ENCODE measurements at regions not wholly inside any gene's neighbourhood (a gene's known extent, or its start where the extent isn't known, plus 50 kb on each side); places are given as distances from the start of the nearest gene placed in this dataset.

DNA sequence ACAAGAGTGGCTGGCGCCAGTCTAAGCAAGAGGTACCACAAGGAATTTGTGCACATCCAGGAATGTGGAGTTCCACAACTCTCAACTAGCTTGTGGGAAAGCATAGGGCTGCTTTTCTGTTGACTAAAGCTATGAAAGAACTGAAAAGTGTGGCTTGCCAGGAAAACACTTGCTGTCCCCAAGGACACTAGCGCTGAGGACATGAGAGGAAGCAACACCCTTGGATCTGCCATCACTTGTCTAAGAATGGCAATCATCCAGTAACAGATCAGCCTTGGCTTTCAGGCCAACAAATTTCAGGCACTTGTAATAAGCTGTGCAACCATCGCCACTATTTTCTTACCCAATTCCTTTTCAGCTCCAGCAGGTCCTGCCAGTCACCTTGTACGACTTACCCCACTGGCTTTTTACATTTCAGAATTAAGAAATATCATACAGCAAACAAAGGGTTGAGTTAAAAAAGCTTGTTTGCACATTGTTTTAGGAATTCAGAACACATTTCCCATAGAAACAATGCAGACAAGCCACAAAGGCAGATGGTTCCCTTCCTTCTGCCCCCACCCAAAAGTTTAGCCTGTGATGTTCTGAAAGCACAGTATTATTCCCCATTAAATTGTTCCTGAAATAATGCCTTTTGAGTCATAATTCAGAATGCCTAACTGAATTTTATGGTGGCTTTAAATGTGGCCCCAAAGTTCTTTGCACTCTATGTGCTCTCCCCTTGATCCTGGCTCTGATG, 57.9 kb upstream of the SSTR4 start:
- Mint-ChIP-seq H3K9me3 (ENCODE audit: low read depth) (peaks cover 4% of the 10 kb centered on the region), H3K27me3 (peaks cover 15% of the 10 kb centered on the region), H3K4me1 (ENCODE audit: low read depth) (no peaks in the 10 kb centered on the region), H3K4me3 (ENCODE audit: low read depth) (no peak overlapping the region), H3K27ac (no peak overlapping the region), H3K36me3 (ENCODE audit: insufficient read depth) (no peaks in the 10 kb centered on the region)
- no peak for DNase-seq (ENCODE audit: low spot score, unreplicated experiment)
- TF ChIP-seq, protein P1, sequence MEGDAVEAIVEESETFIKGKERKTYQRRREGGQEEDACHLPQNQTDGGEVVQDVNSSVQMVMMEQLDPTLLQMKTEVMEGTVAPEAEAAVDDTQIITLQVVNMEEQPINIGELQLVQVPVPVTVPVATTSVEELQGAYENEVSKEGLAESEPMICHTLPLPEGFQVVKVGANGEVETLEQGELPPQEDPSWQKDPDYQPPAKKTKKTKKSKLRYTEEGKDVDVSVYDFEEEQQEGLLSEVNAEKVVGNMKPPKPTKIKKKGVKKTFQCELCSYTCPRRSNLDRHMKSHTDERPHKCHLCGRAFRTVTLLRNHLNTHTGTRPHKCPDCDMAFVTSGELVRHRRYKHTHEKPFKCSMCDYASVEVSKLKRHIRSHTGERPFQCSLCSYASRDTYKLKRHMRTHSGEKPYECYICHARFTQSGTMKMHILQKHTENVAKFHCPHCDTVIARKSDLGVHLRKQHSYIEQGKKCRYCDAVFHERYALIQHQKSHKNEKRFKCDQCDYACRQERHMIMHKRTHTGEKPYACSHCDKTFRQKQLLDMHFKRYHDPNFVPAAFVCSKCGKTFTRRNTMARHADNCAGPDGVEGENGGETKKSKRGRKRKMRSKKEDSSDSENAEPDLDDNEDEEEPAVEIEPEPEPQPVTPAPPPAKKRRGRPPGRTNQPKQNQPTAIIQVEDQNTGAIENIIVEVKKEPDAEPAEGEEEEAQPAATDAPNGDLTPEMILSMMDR (IDR thresholded peaks at IDR 0.05; ENCODE audit: unreplicated experiment) = no peak

DNA sequence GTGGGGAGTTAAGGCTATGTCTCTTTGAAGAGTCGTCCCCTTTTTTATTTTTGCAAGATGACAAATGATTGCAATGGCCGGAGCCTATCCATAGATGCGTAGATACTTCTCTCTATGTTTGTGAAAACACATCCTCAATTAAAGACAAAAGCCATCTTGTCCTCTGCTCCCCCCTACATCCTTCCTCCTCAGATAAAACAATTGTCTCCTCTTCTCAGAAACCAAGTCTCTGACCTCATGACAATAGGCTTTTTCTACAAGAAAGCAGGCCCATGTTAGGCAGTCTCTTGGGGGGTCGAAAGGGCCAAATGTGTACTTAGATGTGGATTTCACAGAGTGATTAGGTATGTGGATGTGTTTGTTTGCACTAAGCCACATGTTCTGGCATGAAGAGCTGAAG, 51.1 kb upstream of the SSTR4 start:
- Mint-ChIP-seq H3K36me3 (ENCODE audit: insufficient read depth) (no peaks in the 10 kb centered on the region), H3K4me3 (ENCODE audit: low read depth) (no peak overlapping the region), H3K27ac (no peak overlapping the region)

DNA sequence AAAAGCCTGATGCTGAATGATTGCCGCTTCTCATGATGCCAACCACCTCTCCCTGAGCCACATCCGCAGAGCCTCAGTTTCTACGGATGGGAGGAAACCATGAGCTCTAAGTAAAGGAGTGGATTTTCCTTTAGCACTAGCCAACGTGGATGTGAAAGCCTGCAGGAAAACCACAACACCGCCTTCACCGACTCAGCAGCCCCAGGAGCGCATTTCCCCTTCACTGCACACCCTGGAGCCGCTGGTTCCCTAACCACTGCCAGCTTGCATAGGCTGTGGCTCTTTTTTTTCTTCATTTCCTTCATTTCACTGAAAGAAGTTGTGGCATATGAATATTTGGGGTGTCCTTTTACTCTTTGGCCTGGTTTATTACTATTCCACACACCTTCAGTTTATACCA, 50.5 kb upstream of the SSTR4 start:
- Mint-ChIP-seq H3K4me3 (ENCODE audit: low read depth) (no peak overlapping the region), H3K27me3 (peaks cover 13% of the 10 kb centered on the region), H3K27ac (no peak overlapping the region), H3K36me3 (ENCODE audit: insufficient read depth) (no peaks in the 10 kb centered on the region), H3K4me1 (ENCODE audit: low read depth) (no peaks in the 10 kb centered on the region), H3K9me3 (ENCODE audit: low read depth) (peaks cover 4% of the 10 kb centered on the region)
- TF ChIP-seq, protein P1 (IDR thresholded peaks at IDR 0.05; ENCODE audit: unreplicated experiment) = no peak
- DNase-seq (ENCODE audit: low spot score, unreplicated experiment) = no peak

More for the DNA sequence above, 51.1 kb upstream of the SSTR4 start:
- Mint-ChIP-seq H3K27me3 (peaks cover 13% of the 10 kb centered on the region), H3K9me3 (ENCODE audit: low read depth) (peaks cover 4% of the 10 kb centered on the region), H3K4me1 (ENCODE audit: low read depth) (no peaks in the 10 kb centered on the region)
- TF ChIP-seq, protein P1 (IDR thresholded peaks at IDR 0.05; ENCODE audit: unreplicated experiment) = no peak
- no peak for DNase-seq (ENCODE audit: low spot score, unreplicated experiment)

DNA sequence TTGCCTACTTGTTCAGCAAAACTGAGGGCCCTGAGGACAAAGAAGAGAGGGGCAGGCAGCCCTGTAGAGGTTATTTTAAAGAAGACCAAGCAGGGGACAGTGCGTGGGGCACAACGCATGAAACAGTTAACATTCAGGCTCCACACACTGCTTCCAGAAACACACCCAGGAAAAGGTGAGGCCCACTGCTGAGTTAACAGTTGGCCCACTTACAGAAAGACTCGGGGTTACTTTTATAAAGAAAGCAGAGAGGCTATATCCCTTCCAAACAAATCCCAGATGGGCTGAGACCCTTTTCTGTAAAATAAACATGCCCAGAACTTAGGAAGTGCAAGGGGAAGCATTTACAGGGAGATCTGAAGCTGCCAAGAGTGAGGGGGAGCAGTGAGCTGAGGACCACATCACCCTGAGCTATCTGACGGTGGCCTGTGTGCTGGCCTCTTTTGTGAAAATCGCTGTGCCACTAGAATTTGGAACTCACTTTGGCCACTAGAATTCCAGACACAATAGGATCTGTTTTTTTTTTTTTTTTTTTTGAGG, 49.8 kb upstream of the SSTR4 start:
- Mint-ChIP-seq H3K4me3 (ENCODE audit: low read depth) (no peak overlapping the region), H3K27ac (no peak overlapping the region)
- TF ChIP-seq, protein P1 (IDR thresholded peaks at IDR 0.05; ENCODE audit: unreplicated experiment) = no peak

More for the DNA sequence above, 49.8 kb upstream of the SSTR4 start:
- no peaks in the 10 kb centered on the region for H3K4me1 Mint-ChIP-seq (ENCODE audit: low read depth)
- H3K36me3 Mint-ChIP-seq (ENCODE audit: insufficient read depth) = no peaks in the 10 kb centered on the region
- DNase-seq (ENCODE audit: low spot score, unreplicated experiment) = no peak
- peaks cover 4% of the 10 kb centered on the region for H3K9me3 Mint-ChIP-seq (ENCODE audit: low read depth)
- peaks cover 13% of the 10 kb centered on the region for H3K27me3 Mint-ChIP-seq
